ENCODE measurements at regions not wholly inside any gene's neighbourhood (a gene's known extent, or its start where the extent isn't known, plus 50 kb on each side); places are given as distances from the start of the nearest gene placed in this dataset.

DNA sequence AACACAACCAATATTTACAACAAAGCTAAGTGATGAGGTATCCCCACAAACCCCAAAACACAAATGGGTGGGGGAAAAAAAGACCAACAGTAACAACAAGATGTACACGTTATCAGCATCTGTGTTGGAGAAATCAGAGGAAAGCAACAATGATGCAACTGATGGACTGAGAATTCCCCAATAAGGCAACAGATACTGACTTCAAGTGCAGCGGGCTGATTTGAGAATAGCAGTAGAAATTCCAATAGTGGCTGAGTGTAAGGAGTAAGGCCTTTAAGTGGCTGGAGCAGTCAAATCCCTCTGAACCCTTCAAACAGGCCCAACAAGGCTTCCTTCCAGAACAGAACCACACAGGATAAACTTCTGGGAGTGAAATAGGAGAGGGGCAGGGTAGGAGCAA, 97.6 kb downstream of the TM2D1 start:
- DNase-seq (ENCODE audit: low read depth, low spot score) = no peak
- in situ Hi-C loops (cut with HindIII; ENCODE audit: low pct_unique_long_range_greater_than_20kb, low sequenced_read_pairs) = no loop called here

DNA sequence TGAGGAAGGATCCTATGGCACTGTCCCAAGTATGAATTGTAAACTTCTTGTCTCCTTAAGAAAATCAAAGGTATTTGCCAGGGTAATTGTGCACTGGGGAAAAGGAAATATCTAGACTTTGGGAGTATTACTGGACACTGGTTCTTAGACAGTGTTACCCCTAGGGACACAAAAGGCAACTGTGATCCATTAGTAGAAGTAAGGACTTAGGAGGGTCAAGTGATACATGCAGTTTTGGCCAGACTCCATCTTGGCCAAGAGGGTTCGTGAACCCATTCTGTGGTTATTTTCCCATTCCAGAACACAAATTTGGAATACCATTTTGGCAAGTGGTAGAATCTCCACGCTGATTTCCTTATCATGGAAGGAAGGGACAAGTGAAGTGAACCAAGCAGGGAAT, 98.1 kb downstream of the TM2D1 start:
- no peak for DNase-seq (ENCODE audit: low read depth, low spot score)
- in situ Hi-C loops (cut with HindIII; ENCODE audit: low pct_unique_long_range_greater_than_20kb, low sequenced_read_pairs) = no loop called here

DNA sequence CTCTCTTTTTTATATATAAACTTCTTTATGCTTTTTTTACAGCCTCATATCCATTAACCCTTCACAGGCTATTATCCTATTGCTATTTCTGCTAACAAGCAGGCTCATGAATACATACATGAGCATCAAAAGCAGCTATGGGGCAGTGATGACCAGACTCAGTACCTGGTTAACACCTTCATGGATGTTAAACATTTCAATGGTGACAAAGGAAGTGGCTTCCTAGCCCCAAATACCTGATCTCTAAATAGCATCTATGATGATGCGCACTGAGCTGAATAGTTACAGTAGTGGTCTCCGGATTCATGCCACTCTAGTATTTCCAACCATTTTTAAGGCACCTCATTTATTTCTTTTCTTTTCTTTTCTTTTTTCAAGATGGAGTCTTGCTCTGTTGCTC, 101.1 kb downstream of the TM2D1 start:
- DNase-seq (ENCODE audit: low read depth, low spot score) = no peak
- in situ Hi-C loops (cut with HindIII; ENCODE audit: low pct_unique_long_range_greater_than_20kb, low sequenced_read_pairs) = no loop called here

DNA sequence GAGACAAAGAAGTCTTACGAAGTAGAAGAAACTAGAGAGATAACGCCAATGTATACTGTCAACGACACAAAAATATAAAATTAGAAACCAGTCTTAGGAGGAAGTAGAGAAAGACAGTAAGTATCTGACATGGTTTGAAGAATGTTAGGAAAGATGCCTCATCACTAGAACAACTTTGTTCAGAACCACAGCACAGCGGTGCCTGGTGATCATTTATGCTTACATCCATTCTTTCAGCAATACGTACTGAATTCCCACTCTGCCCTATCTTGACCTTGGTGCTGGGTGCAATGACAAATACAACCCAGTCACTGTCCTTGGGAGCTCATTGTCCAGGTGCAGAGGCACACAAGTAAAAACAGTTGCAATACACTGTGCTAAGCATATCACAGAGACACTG, 104.4 kb downstream of the TM2D1 start:
- in situ Hi-C loops (cut with HindIII; ENCODE audit: low pct_unique_long_range_greater_than_20kb, low sequenced_read_pairs) = no loop called here
- no peak for DNase-seq (ENCODE audit: low read depth, low spot score)

DNA sequence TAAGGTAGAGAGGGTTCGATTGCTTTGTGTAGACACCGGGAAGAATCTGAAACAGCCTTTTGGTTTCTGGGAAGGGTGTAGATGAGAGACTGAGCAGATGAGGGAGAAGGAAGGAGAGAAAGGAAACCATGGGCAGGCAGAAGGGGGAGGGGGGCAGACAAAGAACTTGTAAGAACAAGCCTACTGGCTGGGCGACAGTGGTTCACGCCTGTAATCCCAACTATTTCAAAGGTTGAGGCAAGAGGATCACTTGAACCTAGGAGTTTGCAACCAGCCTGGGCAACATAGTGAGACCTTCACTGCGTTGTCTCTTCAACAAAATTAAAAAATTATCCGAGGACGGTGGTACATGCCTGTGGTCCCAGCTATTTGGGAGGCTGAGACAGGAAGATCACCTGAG, 106.2 kb downstream of the TM2D1 start:
- in situ Hi-C loops (cut with HindIII; ENCODE audit: low pct_unique_long_range_greater_than_20kb, low sequenced_read_pairs) = no loop called here
- DNase-seq (ENCODE audit: low read depth, low spot score) = no peak

DNA sequence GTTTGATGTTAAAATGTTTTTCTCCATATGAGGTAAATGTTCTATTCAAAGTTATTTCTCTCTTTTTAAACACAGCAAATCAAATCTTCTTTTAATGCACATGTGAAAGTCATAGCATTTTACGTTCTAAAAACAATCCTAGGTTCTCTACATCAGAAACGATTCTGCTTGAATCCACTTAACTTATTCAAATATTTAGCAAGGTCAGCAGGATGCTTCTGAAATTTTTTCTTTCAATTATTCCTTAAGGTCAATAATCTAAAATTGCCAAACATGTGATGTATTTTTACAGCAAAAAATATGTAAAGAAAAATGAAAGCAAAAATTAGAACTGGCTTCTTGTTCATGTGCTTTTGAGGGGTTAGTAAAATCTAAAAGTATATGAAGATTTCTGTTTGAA, 106.7 kb downstream of the TM2D1 start:
- in situ Hi-C loops (cut with HindIII; ENCODE audit: low pct_unique_long_range_greater_than_20kb, low sequenced_read_pairs) = no loop called here
- DNase-seq (ENCODE audit: low read depth, low spot score) = no peak

DNA sequence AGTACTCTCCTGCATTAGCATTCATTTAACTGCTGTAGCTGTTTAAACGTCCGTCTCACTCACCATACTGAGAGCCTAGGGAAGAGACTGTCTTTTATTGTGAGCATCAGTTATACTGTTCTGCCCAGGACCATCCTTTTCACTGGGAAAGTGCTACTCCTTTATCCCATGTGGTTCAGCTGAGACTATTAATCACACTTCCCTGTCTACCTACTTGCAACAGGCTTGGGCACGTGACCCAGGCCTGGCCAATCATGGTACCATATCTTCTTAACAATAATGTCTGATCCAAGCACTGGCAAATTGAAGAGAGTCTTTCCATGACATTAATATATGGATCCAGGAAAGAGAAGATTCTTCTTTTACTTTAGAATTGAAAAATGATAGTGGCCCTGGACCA, 108.1 kb downstream of the TM2D1 start:
- no peak for DNase-seq (ENCODE audit: low read depth, low spot score)
- in situ Hi-C loops (cut with HindIII; ENCODE audit: low pct_unique_long_range_greater_than_20kb, low sequenced_read_pairs) = no loop called here

DNA sequence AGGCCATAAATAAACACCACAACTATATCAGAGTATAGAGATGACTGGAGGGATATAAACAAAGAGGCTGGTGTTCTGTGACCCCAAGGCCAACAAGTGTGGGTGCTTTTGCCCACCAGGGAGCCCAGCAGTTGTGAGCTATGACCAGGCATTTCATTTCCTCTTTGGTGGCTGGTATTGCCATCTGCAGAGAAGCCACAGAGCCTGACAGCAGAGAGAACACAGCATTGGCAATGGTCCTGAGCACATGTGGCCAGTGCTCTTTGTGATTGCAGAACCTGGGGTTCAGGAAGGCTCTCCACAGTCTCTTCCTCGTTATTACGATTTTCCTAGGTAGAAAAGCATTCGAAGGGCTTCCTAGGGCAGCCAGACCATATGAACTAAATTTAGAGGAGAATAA, 112.3 kb downstream of the TM2D1 start:
- in situ Hi-C loops (cut with HindIII; ENCODE audit: low pct_unique_long_range_greater_than_20kb, low sequenced_read_pairs) = no loop called here

DNA sequence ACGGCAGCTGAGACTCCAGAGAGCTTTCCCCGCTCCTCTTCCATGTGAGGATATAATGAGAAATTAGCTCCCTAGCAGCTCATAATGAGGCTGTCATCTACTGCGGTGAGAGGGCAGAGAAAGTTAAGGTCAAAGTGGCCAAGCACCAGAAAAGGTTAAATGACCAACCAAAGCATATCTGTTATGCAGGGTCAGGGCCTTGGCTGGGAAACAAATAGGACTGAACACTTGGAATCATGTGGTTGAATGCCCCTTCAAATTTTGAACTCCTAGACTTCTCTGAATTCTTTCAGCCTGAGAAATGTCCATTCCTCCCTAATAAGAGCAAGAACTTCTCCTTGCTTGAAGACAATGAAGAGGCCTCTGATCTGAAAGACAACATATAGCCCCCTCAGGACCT, 115.9 kb downstream of the TM2D1 start:
- no peak for DNase-seq (ENCODE audit: low read depth, low spot score)
- in situ Hi-C loops (cut with HindIII; ENCODE audit: low pct_unique_long_range_greater_than_20kb, low sequenced_read_pairs) = no loop called here

More for the DNA sequence above, 112.3 kb downstream of the TM2D1 start:
- DNase-seq (ENCODE audit: low read depth, low spot score) = no peak

DNA sequence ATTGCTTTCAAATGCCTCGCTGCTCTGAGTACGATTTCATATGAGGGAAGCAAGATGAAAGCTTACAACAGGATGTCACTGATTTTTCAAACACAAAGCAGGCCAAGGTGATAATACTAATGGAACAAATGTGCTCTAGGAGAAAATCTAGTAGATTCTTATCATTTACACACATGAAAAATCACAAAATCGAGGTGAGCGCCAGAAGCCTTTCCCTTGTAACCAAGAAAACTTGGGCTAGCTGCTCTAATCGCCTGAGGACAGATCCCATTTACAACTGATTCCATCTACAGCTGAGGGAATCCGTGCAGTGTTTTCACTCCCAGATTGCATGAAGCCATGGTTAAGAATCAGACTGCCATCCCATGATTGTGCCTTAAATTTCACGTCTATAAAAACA, 117.5 kb downstream of the TM2D1 start:
- no peak for DNase-seq (ENCODE audit: low read depth, low spot score)
- in situ Hi-C loops (cut with HindIII; ENCODE audit: low pct_unique_long_range_greater_than_20kb, low sequenced_read_pairs) = no loop called here

DNA sequence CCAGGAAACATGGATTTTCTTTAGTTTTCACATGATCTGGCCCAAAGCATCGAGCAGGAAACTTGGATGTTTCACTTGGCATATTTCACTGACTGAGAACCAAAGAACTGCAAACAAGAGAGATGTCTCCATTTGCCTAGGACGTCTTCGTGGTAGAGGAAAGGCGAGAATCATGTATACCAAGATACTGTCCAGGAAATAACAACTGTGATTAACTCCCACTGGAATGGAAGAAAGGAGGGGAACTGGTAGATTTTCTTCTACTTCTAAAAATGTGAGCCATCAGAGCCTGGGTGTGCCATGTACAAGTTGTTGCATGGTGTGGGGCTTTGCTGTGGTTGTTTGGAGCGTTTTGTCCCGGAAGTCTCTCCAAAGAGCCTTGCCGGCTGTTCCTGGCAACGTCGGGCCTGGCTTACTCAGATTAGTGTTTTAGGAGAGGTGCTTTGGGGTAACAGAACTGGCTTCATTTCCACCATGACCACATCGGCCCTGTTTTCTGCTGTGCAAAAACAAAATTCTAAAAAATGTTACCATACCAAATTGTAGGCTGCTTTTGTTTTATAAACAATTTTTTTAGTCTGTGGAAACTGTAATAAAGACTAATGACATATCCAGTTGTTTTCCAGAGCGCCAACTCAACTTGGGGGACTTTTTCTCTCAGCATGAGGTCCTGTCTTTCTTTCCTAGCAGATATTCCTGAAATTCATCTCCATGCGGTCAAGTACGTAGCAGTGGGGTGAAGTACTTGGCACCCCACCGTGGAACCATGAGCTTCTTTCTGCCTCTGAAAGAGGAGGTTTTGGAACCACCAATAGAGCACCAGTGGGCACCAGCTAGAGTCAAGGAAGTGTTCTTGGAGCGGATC, 118.3 kb downstream of the TM2D1 start:
- in situ Hi-C loops (cut with HindIII; ENCODE audit: low pct_unique_long_range_greater_than_20kb, low sequenced_read_pairs) = no loop called here
- DNase-seq (ENCODE audit: low read depth, low spot score) = no peak

DNA sequence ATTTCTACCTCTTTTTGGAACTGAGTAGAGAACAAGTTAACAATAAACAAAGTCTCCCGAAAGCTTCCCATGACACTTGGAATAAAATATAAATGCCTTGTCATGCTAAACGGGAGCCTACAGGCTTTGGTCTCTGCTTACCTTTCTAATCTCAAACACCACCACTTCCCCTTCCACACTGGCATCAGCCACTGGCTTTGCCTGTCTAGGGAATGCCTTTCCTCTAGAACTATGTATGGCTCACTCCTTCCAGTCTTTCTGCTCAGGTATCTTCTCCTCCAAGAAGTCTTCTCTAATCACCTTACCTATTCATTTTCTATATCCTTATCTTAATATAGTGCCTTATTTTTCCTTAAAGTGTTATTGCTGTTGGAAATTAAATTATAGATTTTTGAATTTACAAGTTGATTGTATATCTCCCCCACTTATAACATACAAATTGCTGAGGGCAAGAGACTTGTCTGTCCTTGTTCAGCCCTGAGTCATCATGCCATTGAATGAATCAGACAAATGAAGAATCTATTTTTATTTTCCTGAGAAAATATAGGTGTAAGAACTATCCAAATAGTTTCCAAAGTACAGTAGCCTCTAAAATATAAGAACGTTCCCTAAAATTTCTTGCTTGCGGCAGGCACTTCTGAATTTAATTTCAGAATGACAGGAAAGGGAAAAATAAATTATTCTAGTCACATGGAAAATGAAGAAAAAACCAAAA, 119.2 kb downstream of the TM2D1 start:
- no peak for DNase-seq (ENCODE audit: low read depth, low spot score)
- in situ Hi-C loops (cut with HindIII; ENCODE audit: low pct_unique_long_range_greater_than_20kb, low sequenced_read_pairs) = no loop called here

DNA sequence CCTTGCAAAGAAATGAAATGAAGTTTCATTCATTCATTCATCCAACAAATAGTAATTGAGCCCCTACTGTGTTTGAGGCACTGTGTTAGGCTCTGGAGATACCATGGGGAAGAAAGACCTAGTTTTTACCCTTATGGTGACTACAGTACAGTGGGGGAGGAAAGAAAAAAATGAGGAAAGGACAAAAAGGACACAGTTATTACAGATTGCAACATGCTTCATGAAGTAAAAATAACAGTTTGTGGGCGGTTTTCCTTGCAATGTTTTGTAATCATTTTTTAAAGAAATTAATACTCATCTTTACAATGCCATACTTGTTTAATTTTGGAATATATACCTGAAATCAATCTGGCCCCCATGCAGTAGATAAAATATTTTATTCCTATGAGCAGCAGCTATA, 120.3 kb downstream of the TM2D1 start:
- in situ Hi-C loops (cut with HindIII; ENCODE audit: low pct_unique_long_range_greater_than_20kb, low sequenced_read_pairs) = no loop called here
- DNase-seq (ENCODE audit: low read depth, low spot score) = no peak

DNA sequence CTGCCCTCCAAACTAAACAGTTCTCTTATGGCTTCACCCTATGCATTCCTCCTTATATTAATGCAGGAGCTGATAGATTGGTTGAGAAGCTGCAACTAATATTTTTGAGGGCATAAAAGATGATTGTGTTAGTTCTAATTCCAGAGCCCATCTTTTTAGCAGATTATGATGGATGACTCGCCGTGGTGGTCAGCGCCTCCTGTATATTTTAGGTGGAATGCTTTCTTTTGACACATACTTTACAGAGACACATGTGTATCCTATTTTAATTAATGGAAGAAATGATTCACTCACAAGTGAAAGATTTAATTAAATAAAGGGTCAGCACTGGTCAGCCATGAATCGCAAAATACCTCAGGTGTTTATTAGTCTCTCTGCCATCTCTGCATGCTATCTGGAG, 120.7 kb downstream of the TM2D1 start:
- DNase-seq (ENCODE audit: low read depth, low spot score) = no peak
- in situ Hi-C loops (cut with HindIII; ENCODE audit: low pct_unique_long_range_greater_than_20kb, low sequenced_read_pairs) = no loop called here

DNA sequence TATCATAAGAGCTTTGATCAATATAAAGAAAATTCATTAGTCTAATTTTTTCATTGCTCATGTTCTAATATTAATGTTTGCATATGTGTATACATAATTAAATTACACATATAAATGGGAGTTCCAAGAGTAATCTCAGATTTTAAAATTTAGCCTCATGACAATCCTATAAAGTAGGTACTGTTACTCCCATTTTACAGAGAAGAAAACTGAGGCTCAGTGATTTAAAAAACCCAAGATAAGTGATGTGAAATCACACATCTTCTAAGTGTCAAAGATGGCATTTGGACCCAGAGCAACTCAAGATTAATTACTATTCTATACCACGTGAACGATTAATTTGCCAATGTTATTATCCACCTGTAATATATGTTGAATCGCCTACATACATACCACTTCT, 122.3 kb downstream of the TM2D1 start:
- in situ Hi-C loops (cut with HindIII; ENCODE audit: low pct_unique_long_range_greater_than_20kb, low sequenced_read_pairs) = no loop called here

DNA sequence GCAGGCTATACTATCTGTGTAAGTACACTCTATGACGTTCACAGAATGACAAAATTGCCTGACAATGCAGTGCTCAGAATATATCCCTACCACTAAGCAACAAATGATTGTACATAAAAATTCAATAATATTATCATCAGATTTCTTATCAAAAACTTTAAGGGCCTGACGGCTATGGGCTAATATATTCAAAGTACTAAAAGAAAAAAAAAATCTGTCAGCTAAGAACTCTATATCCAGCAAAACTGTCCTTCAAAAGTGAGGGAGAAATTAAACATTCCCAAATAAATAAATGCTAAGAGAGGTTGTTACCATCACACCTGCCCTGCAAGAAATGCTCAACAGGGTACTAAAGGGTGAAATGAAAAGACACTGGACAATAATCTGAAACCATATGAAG, 127.3 kb downstream of the TM2D1 start:
- in situ Hi-C loops (cut with HindIII; ENCODE audit: low pct_unique_long_range_greater_than_20kb, low sequenced_read_pairs) = no loop called here
- DNase-seq (ENCODE audit: low read depth, low spot score) = no peak

More for the DNA sequence above, 122.3 kb downstream of the TM2D1 start:
- no peak for DNase-seq (ENCODE audit: low read depth, low spot score)

DNA sequence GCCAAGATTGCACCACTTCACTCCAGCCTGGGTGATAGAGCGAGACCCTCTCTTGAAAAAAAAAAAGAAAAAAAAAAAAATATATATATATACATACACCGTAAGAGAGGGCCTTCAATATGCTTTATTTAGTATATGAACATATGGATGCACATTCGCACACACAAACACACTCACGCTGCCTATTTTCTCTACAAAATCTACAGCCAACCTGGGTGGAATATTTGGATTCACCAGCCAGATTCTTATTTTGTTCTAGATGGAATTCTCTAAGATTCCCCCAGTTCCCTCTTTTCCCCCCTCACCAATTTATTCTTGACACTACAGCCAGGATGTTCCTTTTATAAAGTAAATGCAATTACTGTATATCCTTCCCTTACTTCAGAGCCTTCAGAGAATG, 131.6 kb downstream of the TM2D1 start:
- DNase-seq (ENCODE audit: low read depth, low spot score) = no peak
- in situ Hi-C loops (cut with HindIII; ENCODE audit: low pct_unique_long_range_greater_than_20kb, low sequenced_read_pairs) = no loop called here

DNA sequence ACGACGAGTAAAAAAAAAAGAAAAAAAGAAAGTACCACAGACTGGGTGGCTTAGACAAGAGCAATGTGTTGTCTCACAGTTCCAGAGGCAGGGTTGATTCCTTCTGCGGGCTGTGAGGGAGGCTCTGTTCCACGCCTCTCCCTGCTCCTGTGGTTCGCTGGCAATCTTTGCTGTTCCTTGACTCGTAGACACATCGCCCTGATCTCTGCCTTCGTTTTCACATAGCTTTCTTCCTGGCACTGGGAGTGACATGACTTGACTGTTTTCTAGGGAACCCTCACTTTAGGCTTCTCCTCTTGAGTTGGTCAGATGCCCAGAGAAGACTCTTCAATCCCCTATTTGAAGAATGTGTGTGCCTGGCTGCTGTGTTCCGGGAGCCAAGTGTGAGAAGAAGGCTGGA, 133.6 kb downstream of the TM2D1 start:
- in situ Hi-C loops (cut with HindIII; ENCODE audit: low pct_unique_long_range_greater_than_20kb, low sequenced_read_pairs) = no loop called here
- no peak for DNase-seq (ENCODE audit: low read depth, low spot score)

All from SK-MEL-5 (cell line).